Right lobe of liver (tissue), 6 donors: ENCODE measurements at regions not wholly inside any gene's neighbourhood (a gene's known extent, or its start where the extent isn't known, plus 50 kb on each side); places are given as distances from the start of the nearest gene placed in this dataset.
A peak's percentile ranks its signal among the peaks of the same experiment; 100 is the strongest.

Experiments
- ATAC-seq, 4 donors: fragments of 200-7000 bp; cut with Tn5 transposase; one replicate each; pipeline ENCODE4 v1.9.1; 2020; ENCODE audit warnings: mild to moderate bottlenecking in 4 of 4, moderate library complexity in 4 of 4
- DNase-seq, 3 donors: peaks; one replicate each; pipeline ENCODE4 v3.0.0-alpha.2; 2020
- H3K27ac ChIP-seq, 3 donors: fragments of 200-600 bp; one replicate each; pipeline ENCODE4 v1.8.0; 2022
- H3K27me3 ChIP-seq, 2 donors: fragments of 200-600 bp; one replicate each; pipeline ENCODE4 v1.8.0; 2022
- H3K36me3 ChIP-seq, 4 donors: fragments of 200-600 bp; sonication (generic) in 1 of 4; one replicate each; pipeline versions ENCODE4 v1.5.1 to v1.8.0; 2017 to 2022; ENCODE audit warnings: control low read depth in 1 of 4
- H3K4me1 ChIP-seq, 4 donors: fragments of 200-600 bp; sonication (generic) in 1 of 4; one replicate each; pipeline versions ENCODE4 v1.5.1 to v1.8.0; 2017 to 2022; ENCODE audit warnings: control low read depth in 1 of 4
- H3K4me3 ChIP-seq, 3 donors: fragments of 200-600 bp; one replicate each; pipeline ENCODE4 v1.8.0; 2022
- H3K9me3 ChIP-seq, 4 donors: fragments of 200-600 bp; sonication (generic) in 1 of 4; one replicate each; pipeline versions ENCODE4 v1.5.1 to v1.8.0; 2017 to 2022; ENCODE audit warnings: control low read depth in 1 of 4
- POLR2A ChIP-seq: fragments of 450-650 bp; IDR thresholded peaks from one replicate; pipeline ENCODE4 v1.6.1; 2017; ENCODE audit warnings: antibody characterized with exemption, mild to moderate bottlenecking
- WGBS: methylation state at CpG from one replicate; pipeline ENCODE4 v1.1.6; 2018; ENCODE audit warnings: low coverage, low lambda C conversion rate; ENCODE audit not compliant: insufficient coverage; ENCODE audit errors: missing lambda C conversion rate; 5-methylcytosine and 5-hydroxymethylcytosine counted together
- intact Hi-C, 2 donors: fragments of 100-400 bp; cut with DNase I; formaldehyde crosslinking; loops; one replicate each; pipeline versions ENCODE4 v1.11.2 to v1.14.1; 2022
- TF ChIP-seq, protein P1 (sequence below), 4 donors: fragments of 200-600 bp in 3 of 4; fragments of 450-650 bp in 1 of 4; IDR thresholded peaks; one replicate each; pipeline versions ENCODE4 v1.5.1 to v1.8.0; 2016 to 2022; ENCODE audit warnings: antibody characterized with exemption in 4 of 4, mild to moderate bottlenecking in 2 of 4
- donor health status: DM: no; HTN: yes; CAD: no.
- donor health status: DM: no; HTN: no; CAD: no.
- donor health status: DM: no; HTN: no; CAD: no.
- donor health status: DM: no; HTN: yes; CAD: no.
- donor health status: DM: no; HTN: yes; CAD: no.

GRCh38 chr12:88921890-88922532, 341.7 kb upstream of the KITLG start:
- Histone ChIP-seq H3K27me3 (no peaks in the 10 kb centered on the region), H3K27ac (no peak overlapping the region), H3K36me3 (no peaks in the 10 kb centered on the region), H3K4me1 (no peaks in the 10 kb centered on the region), H3K4me3 (no peak overlapping the region), H3K9me3 (no peaks in the 10 kb centered on the region)
- TF ChIP-seq, protein P1, sequence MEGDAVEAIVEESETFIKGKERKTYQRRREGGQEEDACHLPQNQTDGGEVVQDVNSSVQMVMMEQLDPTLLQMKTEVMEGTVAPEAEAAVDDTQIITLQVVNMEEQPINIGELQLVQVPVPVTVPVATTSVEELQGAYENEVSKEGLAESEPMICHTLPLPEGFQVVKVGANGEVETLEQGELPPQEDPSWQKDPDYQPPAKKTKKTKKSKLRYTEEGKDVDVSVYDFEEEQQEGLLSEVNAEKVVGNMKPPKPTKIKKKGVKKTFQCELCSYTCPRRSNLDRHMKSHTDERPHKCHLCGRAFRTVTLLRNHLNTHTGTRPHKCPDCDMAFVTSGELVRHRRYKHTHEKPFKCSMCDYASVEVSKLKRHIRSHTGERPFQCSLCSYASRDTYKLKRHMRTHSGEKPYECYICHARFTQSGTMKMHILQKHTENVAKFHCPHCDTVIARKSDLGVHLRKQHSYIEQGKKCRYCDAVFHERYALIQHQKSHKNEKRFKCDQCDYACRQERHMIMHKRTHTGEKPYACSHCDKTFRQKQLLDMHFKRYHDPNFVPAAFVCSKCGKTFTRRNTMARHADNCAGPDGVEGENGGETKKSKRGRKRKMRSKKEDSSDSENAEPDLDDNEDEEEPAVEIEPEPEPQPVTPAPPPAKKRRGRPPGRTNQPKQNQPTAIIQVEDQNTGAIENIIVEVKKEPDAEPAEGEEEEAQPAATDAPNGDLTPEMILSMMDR (IDR thresholded peaks at IDR 0.05) = no peak
- no peak for TF ChIP-seq POLR2A
- no peak for ATAC-seq
- intact Hi-C loops = no loop called here
- no peak for DNase-seq
- 30% methylated on average over 3 of the region's 3 CpGs for WGBS

DNA sequence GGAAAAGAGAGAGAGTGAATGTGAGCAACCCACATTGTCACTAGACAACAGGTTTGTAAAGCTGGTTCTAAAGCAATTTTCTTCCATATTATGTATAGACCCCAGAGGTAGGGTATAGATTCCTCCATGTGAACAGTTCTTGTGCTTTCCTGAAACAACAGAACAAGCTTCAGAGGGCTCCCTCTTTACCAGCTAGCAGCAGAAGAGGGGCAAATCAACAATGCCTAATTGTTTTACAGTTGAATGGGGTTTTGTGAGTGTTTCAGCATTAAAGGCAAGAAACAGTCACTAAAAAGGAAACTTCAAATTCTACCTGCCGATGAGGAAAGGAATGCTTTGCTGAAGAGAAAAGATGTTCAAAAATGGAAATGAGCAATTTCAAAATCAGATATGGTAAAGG, 341.2 kb upstream of the KITLG start:
- no peak for DNase-seq
- no peak for TF ChIP-seq POLR2A
- TF ChIP-seq, protein P1 (IDR thresholded peaks at IDR 0.05) = no peak
- no peak overlapping the region for H3K4me3 ChIP-seq
- 33% methylated on average over 1 of the region's 1 CpG for WGBS
- H3K36me3 ChIP-seq = no peaks in the 10 kb centered on the region
- H3K27me3 ChIP-seq = no peaks in the 10 kb centered on the region
- no peak overlapping the region for H3K27ac ChIP-seq
- intact Hi-C loops = no loop called here
- no peaks in the 10 kb centered on the region for H3K9me3 ChIP-seq
- H3K4me1 ChIP-seq = no peaks in the 10 kb centered on the region
- ATAC-seq = no peak

GRCh38 chr12:88918161-88918560, 337.9 kb upstream of the KITLG start:
- intact Hi-C loops = no loop called here
- no peaks in the 10 kb centered on the region for H3K4me1 ChIP-seq
- no peak for ATAC-seq
- TF ChIP-seq, protein P1 (IDR thresholded peaks at IDR 0.05) = no peak
- TF ChIP-seq POLR2A = no peak
- H3K27ac ChIP-seq = no peak overlapping the region
- H3K9me3 ChIP-seq = no peaks in the 10 kb centered on the region
- no peak overlapping the region for H3K4me3 ChIP-seq
- H3K36me3 ChIP-seq = no peaks in the 10 kb centered on the region
- 45% methylated on average over 1 of the region's 1 CpG for WGBS
- no peak for DNase-seq
- no peaks in the 10 kb centered on the region for H3K27me3 ChIP-seq

DNA sequence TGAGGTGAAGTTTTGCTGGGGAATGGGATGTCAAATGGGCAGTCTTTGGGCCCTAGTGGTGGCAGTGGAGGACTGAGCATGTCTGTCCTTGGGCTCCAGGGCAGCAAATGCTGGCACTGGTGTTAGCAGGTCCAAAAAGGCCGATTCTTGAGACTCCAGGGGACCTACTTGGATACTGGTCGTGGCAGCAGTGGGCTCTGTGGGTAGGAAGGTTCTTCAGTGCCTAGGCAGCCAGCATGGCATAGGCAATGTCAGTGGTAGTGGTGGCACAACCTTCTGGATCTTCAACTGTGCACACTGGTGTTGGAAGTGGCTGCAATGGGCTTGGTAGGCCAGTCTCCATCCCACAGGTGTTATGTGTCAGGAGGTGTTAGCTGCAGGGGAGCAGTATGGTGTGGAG, 334.7 kb upstream of the KITLG start:
- DNase-seq (no peak), ATAC-seq (peak in 1 of 4 donors; percentile 14)
- TF ChIP-seq, protein P1 (IDR thresholded peaks at IDR 0.05) = no peak
- TF ChIP-seq POLR2A = no peak
- intact Hi-C loops = no loop called here
- Histone ChIP-seq H3K27ac (no peak overlapping the region), H3K27me3 (no peaks in the 10 kb centered on the region), H3K4me1 (no peaks in the 10 kb centered on the region), H3K4me3 (no peak overlapping the region), H3K36me3 (no peaks in the 10 kb centered on the region), H3K9me3 (no peaks in the 10 kb centered on the region)
- WGBS = 18% methylated on average over 2 of the region's 2 CpGs

DNA sequence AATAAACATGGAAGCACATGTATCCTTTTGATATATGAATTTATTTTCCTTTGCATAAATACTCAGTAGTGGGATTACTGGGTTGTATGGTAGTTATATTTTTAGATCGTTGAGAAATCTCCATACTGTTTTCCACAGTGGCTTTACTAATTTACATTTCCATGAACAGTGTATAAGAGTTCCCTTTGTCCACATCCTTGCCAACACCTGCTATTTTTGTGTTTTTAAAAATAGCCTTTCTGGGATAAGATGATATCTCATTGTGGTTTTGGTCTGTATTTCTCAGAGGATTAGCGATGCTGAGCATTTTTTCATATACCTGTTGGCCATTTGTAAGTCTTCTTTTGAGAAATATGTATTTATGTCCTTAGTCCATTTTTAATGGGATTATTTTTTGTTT, 329.2 kb upstream of the KITLG start:
- ATAC-seq (no peak), DNase-seq (no peak)
- Histone ChIP-seq H3K36me3 (no peaks in the 10 kb centered on the region), H3K4me3 (no peak overlapping the region), H3K27me3 (no peaks in the 10 kb centered on the region), H3K4me1 (peaks cover 0 to 5% (median 0%) of the 10 kb centered on the region in 4 donors), H3K9me3 (no peaks in the 10 kb centered on the region), H3K27ac (no peak overlapping the region)
- intact Hi-C loops = no loop called here
- no peak for TF ChIP-seq POLR2A
- TF ChIP-seq, protein P1 (IDR thresholded peaks at IDR 0.05) = no peak
- WGBS = 41% methylated on average over 2 of the region's 2 CpGs
